ENCODE measurements at regions not wholly inside any gene's neighbourhood (a gene's known extent, or its start where the extent isn't known, plus 50 kb on each side); places are given as distances from the start of the nearest gene placed in this dataset.

GRCh38 chrX:40273356-40274050 is 175.7 kb upstream of the BCOR start:
- DNase-seq = no peak
- H3K4me1 Mint-ChIP-seq = peaks cover 15% of the 10 kb centered on the region
- Histone ChIP-seq H3K9me3 (ENCODE audit: control insufficient read depth, low read length) (no peaks in the 10 kb centered on the region), H3K9ac (ENCODE audit: extremely low read depth, low read length, poor library complexity, severe bottlenecking) (no peak overlapping the region), H3K27me3 (ENCODE audit: control insufficient read depth, insufficient read depth, low read length, poor library complexity, severe bottlenecking) (no peaks in the 10 kb centered on the region), H3K4me1 (ENCODE audit: control insufficient read depth, insufficient read depth, low read length) (peaks cover 4% of the 10 kb centered on the region), H3K36me3 (ENCODE audit: control insufficient read depth, insufficient read depth, low read length) (no peaks in the 10 kb centered on the region), H3K27ac (ENCODE audit: low read depth, low read length) (no peak overlapping the region), H3K4me3 (ENCODE audit: low read length) (no peak overlapping the region)
- peak overlapping the region; percentile 22 for H3K27ac Mint-ChIP-seq
- H3K4me3 Mint-ChIP-seq = no peak overlapping the region
- H3K36me3 Mint-ChIP-seq (ENCODE audit: low read depth) = no peaks in the 10 kb centered on the region
- 80 to 83% methylated on average over 6 to 15 of the region's 15 CpGs for WGBS, 2 experiments (ENCODE audit: insufficient coverage in 1 of 2, insufficient read length in 1 of 2)
- H3K9me3 Mint-ChIP-seq = peaks cover 52% of the 10 kb centered on the region
- TF ChIP-seq, protein P1, sequence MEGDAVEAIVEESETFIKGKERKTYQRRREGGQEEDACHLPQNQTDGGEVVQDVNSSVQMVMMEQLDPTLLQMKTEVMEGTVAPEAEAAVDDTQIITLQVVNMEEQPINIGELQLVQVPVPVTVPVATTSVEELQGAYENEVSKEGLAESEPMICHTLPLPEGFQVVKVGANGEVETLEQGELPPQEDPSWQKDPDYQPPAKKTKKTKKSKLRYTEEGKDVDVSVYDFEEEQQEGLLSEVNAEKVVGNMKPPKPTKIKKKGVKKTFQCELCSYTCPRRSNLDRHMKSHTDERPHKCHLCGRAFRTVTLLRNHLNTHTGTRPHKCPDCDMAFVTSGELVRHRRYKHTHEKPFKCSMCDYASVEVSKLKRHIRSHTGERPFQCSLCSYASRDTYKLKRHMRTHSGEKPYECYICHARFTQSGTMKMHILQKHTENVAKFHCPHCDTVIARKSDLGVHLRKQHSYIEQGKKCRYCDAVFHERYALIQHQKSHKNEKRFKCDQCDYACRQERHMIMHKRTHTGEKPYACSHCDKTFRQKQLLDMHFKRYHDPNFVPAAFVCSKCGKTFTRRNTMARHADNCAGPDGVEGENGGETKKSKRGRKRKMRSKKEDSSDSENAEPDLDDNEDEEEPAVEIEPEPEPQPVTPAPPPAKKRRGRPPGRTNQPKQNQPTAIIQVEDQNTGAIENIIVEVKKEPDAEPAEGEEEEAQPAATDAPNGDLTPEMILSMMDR (conservative IDR thresholded peaks at IDR 0.05) = no peak
- H3K27me3 Mint-ChIP-seq (ENCODE audit: insufficient read depth) = peaks cover 6% of the 10 kb centered on the region

DNA sequence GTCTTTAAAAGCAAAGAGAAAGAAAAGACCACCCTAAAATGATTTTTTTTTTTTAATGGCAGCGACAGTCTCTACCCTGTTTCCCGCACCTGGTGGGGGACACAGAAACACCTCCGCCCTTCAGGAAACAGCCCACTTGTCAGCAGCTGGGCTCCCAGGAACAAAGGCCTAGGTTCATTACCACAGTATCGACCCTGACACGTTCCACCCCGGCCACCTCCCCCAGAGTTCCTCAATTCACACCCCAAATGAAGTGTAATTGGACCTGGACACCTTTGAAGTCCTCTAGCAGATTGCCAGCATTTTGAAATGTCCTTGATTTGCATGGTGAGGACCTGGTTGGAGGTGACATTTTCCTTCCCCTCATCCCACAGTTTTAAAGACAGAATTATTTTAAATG is 175.0 kb upstream of the BCOR start:
- DNase-seq = no peak

DNA sequence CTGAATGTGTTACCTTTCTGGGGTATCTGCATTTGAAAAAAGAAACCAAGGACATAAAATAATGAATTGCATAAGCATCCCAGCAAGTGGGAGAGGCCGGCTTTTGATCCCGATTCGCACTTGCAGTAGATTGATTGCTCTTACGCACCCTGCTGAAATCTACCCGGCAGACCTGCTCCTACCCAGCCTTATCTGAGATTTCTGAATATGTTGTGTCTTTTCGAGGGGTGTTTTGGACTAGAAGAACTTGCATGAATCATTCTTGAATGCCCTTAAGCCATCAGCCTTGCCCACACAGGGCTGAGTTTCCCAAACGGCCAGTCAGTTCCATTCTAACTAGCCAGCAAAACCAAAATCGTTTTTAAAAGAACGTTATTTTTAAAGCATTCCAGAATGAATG is 174.4 kb upstream of the BCOR start:
- peaks cover 43% of the 10 kb centered on the region for H3K9me3 Mint-ChIP-seq

More for the DNA sequence above, 175.0 kb upstream of the BCOR start:
- TF ChIP-seq, protein P1 (conservative IDR thresholded peaks at IDR 0.05) = no peak
- Histone ChIP-seq H3K9ac (ENCODE audit: extremely low read depth, low read length, poor library complexity, severe bottlenecking) (no peak overlapping the region), H3K27me3 (ENCODE audit: control insufficient read depth, insufficient read depth, low read length, poor library complexity, severe bottlenecking) (no peaks in the 10 kb centered on the region), H3K4me3 (ENCODE audit: low read length) (no peak overlapping the region), H3K36me3 (ENCODE audit: control insufficient read depth, insufficient read depth, low read length) (no peaks in the 10 kb centered on the region), H3K27ac (ENCODE audit: low read depth, low read length) (no peak overlapping the region), H3K4me1 (ENCODE audit: control insufficient read depth, insufficient read depth, low read length) (peaks cover 4% of the 10 kb centered on the region), H3K9me3 (ENCODE audit: control insufficient read depth, low read length) (no peaks in the 10 kb centered on the region)
- no peak overlapping the region for H3K4me3 Mint-ChIP-seq
- H3K36me3 Mint-ChIP-seq (ENCODE audit: low read depth) = no peaks in the 10 kb centered on the region
- H3K27ac Mint-ChIP-seq = peak overlapping the region; percentile 22
- peaks cover 48% of the 10 kb centered on the region for H3K9me3 Mint-ChIP-seq
- H3K27me3 Mint-ChIP-seq (ENCODE audit: insufficient read depth) = peaks cover 10% of the 10 kb centered on the region
- peaks cover 15% of the 10 kb centered on the region for H3K4me1 Mint-ChIP-seq
- 40% methylated on average over 6 of the region's 6 CpGs; no CpG with 5 or more reads in 1 of the 2 experiments for WGBS, 2 experiments (ENCODE audit: insufficient coverage in 1 of 2, insufficient read length in 1 of 2)

More for the DNA sequence above, 174.4 kb upstream of the BCOR start:
- Mint-ChIP-seq H3K4me3 (no peak overlapping the region), H3K27ac (no peak overlapping the region), H3K4me1 (peaks cover 18% of the 10 kb centered on the region), H3K27me3 (ENCODE audit: insufficient read depth) (peaks cover 15% of the 10 kb centered on the region), H3K36me3 (ENCODE audit: low read depth) (no peaks in the 10 kb centered on the region)
- Histone ChIP-seq H3K27ac (ENCODE audit: low read depth, low read length) (no peak overlapping the region), H3K27me3 (ENCODE audit: control insufficient read depth, insufficient read depth, low read length, poor library complexity, severe bottlenecking) (no peaks in the 10 kb centered on the region), H3K4me1 (ENCODE audit: control insufficient read depth, insufficient read depth, low read length) (peaks cover 4% of the 10 kb centered on the region), H3K9ac (ENCODE audit: extremely low read depth, low read length, poor library complexity, severe bottlenecking) (no peak overlapping the region), H3K4me3 (ENCODE audit: low read length) (no peak overlapping the region), H3K9me3 (ENCODE audit: control insufficient read depth, low read length) (no peaks in the 10 kb centered on the region), H3K36me3 (ENCODE audit: control insufficient read depth, insufficient read depth, low read length) (no peaks in the 10 kb centered on the region)
- DNase-seq = no peak
- WGBS, 2 experiments (ENCODE audit: insufficient coverage in 1 of 2, insufficient read length in 1 of 2) = 58 to 85% methylated on average over 2 to 9 of the region's 9 CpGs
- TF ChIP-seq, protein P1 (conservative IDR thresholded peaks at IDR 0.05) = no peak

Data from endodermal cell (in vitro differentiated cells).